GM10248 (cell line): ENCODE measurements at regions not wholly inside any gene's neighbourhood (a gene's known extent, or its start where the extent isn't known, plus 50 kb on each side); places are given as distances from the start of the nearest gene placed in this dataset.

Experiments
- CTCF ChIA-PET: fragments of 300-600 bp; sonication (Branson Sonifier 250); formaldehyde crosslinking; extraction: SDS; loops from one replicate; lab custom pipeline; 2021; ENCODE audit warnings: antibody characterized with exemption; lab: Yijun Ruan, JAX
- POLR2A ChIA-PET: fragments of 350-650 bp; sonication (Branson Sonifier 250); formaldehyde crosslinking; extraction: SDS; loops from one replicate; lab custom pipeline; 2020; ENCODE audit warnings: antibody characterized with exemption; lab: Yijun Ruan, JAX
- DNase-seq: peaks from one replicate; pipeline ENCODE4 v3.0.0; 2012; ENCODE audit errors: extremely low spot score
- CTCF ChIP-seq: IDR thresholded peaks from 2 replicates; pipeline ENCODE4 v1.5.1; 2012; ENCODE audit warnings: mild to moderate bottlenecking, low read depth; ENCODE audit errors: extremely low read depth, missing control alignments, control extremely low read depth

DNA sequence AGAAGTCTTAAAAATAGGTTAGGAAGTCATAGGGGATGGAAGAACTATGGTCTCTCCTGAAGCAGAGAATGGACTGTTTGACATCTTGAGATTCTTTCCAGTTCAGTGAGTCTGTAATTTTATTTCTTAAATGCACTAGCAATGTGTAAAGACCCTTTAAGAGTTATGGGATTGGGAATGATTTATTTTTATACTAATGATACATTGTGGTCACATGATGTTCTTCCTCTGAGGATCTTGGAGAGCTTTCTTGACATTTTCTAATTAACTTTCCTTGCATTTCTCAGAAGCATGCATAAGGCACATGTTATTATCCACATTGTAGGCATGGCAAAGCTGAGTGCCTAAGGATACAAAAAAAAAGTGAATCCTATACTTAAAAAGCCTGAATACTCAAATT lies 507.6 kb upstream of the NRSN1 start:
- POLR2A ChIA-PET, result no interaction called here

DNA sequence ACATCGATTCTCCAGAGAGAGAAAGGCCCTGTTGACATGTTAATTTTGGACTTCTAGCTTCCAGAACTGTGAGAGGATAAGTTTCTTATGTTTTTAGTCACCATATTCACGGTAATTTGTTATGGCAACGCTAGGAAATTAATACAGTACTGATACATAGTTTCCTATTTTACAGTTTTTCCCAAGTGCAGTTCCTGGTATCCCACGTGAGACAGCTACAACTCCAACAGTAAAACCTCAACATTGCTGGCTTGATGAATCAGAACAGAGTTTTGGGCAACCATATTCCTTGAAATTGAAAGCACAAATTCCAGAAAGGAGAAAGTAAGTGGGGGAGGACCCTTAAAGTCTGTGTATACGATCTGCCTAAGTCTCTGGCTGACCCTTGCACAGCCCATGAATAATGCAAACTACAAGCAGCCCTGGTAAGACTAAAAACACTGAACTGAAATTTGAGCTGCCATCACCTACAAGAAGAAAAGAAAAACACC lies 505.1 kb upstream of the NRSN1 start:
- no peak for TF ChIP-seq CTCF
- CTCF ChIA-PET, result no interaction called here
- POLR2A ChIA-PET, result no interaction called here
- DNase-seq, result no peak

More for the DNA sequence above, 507.6 kb upstream of the NRSN1 start:
- no peak for DNase-seq
- CTCF ChIA-PET, result no interaction called here
- TF ChIP-seq CTCF, result no peak

DNA sequence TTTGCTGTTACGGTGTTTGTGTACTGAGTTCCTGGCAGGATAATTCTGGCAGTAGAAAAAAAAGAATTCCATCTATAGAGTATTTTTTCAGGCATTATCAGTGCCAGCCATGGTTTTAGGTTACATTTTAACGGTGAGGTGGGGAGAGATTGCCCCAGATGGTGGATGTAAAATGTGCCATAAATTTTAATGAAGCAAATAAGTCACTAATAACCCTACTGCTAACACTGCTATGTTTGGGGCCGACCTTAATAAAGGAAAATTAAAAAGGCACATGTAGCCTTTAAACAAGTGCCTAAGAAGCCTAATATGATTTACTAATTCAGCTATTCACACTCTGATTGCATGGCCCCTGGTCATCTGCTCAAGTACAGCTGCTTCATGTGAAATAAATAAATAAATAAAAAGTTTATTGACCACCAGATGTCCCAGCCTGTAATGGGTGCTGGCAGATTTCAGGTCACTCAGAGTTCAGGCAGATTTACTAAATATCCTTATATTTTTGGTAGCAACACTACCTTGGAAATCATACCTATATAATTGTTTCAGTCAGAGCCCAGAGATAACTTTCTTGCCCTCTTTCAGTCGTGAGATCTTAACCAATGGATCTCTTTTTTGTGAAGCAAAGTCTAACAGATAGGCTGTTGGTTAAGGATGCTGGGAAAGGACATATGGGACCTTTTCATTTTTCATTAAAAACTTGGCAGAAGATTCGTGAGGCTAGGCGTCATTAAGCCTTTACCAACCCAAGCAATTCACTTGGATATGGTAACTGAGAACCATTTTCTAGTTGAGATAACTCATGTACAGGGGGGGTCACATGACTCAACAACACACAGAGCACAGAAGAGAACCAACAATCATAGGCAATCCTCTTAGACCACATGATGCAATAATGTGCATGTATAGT lies 495.0 kb upstream of the NRSN1 start:
- ChIA-PET POLR2A (no interaction called here), CTCF (interaction anchor here (1.7 kb wide), 1 partner anchor 12 kb away, joined by 6 read pairs; no protein-coding TSS in a partner anchor)
- no peak for TF ChIP-seq CTCF
- DNase-seq, result no peak

DNA sequence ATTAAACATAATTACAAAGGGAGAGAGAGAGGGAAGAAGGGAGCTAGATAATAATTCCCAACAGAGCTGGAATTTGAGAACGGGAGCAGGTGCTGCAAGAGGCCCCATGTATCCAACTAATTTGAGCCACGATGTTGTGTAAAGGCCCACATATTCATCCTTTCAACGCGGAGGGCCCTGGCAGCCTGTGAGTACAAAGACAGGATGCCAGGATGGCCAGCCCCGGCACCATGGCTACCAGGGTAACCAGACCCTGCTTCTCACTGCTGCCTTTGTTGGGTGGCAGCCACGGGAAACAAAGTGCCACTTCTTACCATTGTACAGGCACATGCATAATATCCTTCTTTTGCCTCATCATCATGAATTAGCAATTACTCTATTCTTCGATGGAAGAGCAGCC lies 492.0 kb upstream of the NRSN1 start:
- DNase-seq, result no peak
- ChIA-PET CTCF (no interaction called here), POLR2A (no interaction called here)
- no peak for TF ChIP-seq CTCF

DNA sequence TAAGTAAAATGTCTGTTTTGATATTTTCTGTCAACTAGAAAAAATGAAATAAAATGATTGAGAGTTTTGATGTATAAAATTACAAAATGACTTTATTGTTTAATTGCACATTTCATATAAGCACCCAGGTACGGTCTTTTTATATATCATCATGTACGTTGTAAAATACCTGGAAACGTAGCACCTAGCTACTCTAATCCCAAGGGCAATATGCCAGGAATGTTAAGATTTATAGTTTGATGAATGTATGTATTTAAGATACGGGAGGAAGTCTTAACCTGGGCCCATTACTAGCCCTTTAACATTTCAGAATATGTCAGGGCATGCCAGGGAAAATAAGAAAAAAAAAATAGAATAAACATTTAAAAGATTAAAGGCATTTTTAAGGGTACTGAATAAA lies 490.9 kb upstream of the NRSN1 start:
- ChIA-PET CTCF (no interaction called here), POLR2A (no interaction called here)
- no peak for DNase-seq
- TF ChIP-seq CTCF, result no peak

DNA sequence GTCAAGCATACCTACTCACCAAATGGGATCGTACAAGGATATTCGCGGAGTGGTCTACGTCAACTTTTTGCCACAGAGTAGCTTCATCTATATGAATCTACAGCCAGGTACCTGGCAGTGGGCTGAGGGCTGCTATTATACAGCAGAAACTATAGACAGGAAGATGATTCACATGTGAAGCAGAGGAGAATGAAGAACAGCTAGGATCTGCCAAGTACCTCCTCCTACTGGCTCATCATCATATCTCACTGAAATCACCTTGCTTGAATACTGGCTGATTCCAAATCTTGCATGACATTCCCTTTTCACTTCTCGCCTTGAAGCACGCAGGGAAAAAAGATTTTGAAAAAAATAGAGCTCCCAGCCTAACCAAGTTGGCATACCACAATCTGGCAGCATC lies 488.7 kb upstream of the NRSN1 start:
- ChIA-PET CTCF (no interaction called here), POLR2A (no interaction called here)
- DNase-seq, result no peak
- TF ChIP-seq CTCF, result no peak
